Stimulated activated CD4-positive, alpha-beta T cell treated with anti-CD3 and anti-CD28 coated beads, Interleukin-15, amount 100 ng/mL, for 48 hours (primary cell): ENCODE measurements at regions not wholly inside any gene's neighbourhood (a gene's known extent, or its start where the extent isn't known, plus 50 kb on each side); places are given as distances from the start of the nearest gene placed in this dataset.

Experiments used
- DNase-seq, 2 donors: peaks; one replicate each; pipeline ENCODE4 v3.0.0-alpha.2; 2020; ENCODE audit warnings: low read depth in 2 of 2

GRCh38 chr1:218582646-218583045 is 237.5 kb downstream of the TGFB2 start:
- no peak for DNase-seq

DNA sequence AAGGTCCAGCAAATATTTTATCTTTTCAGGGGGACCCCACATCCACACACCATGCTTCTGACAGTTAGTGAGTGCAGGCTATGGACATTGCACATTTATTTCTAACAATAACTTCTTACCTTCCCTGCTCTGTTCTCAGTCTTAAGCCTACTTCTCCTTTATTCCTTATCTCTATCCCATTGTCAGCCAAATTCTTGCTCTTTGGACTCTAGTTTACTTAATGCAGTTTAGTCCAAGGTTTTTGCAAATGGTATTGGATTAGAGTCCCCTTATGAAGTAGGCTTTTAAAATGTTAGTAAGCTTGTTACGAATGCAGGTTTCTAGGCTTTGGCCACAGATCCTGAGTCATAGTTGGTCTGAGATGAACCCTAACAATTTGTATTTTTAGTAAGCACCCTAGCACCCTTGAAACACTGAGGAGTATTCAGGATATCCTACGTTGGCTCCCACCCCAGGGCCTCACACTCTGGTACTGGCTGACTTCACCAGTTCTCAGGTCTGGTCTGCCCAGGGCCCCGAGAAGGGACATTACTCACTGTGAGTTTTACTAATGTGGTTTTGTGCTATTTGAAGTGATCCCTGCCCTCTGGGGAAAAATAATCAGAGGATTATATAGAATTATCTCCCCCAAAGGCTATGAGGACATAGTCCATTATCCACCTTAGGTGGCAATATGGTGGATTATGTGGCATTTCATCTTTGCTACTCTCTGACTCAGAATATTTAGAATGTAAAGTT is 239.5 kb downstream of the TGFB2 start:
- no peak for DNase-seq

- no peak for DNase-seq
Observed at GRCh38 chr1:218585511-218586184, 240.5 kb downstream of the TGFB2 start.

GRCh38 chr1:218587900-218588299 is 242.8 kb downstream of the TGFB2 start:
- no peak for DNase-seq

DNA sequence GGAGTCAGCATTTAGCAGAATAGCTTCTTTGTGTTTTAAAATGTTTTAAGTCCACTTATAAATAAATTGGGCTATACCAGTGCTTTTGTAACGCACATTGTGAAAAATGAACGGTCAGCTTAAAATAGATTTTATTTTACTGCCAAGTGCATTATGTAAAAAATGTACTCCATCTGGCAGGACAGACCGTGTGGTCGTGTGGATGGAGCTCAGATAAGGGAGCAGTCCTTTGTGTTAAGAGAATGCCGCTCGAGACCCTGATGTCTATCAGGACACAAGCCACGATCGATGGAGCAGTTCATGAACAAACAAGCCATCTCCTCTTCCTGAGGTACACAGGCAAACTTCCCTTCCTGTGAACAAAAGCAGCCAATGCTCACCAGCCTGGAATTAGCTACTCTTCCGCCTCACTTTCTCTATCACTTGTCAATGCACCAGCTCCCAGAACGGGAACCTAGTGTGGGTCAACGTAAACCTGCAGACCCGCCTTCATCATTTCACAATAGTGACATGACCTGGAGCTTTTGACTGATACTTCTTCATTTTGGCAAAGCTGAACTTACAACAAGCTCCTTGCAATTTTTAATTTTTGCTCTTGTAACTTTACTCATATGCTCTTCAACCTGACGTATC is 243.5 kb downstream of the TGFB2 start:
- DNase-seq: no peak

DNA sequence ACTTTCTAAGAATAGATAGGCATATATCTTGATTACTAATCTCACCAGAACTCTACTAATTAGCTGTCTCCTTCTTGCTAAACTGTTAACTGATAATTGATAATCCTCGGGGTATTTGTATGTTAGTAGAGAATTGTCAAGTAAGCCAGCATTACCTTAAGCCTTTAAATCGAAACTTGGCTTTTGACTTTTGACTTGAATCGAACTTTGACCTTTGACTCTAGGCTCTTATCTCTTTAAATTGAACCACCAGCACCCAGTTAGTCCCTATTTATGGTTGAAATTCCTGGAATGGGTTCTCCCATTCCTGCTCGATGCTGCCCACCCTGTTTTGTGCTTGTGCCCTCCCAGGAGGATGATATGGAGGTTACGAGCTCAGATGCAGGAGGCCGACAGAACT is 244.4 kb downstream of the TGFB2 start:
- DNase-seq: no peak

- DNase-seq: no peak
Observed at GRCh38 chr1:218591966-218592365, 246.8 kb downstream of the TGFB2 start.

GRCh38 chr1:218592688-218593087 is 247.6 kb downstream of the TGFB2 start:
- DNase-seq: no peak

- no peak for DNase-seq
Observed at GRCh38 chr1:218600968-218601367, 255.8 kb downstream of the TGFB2 start.

- no peak for DNase-seq
Observed at GRCh38 chr1:218604217-218604616, 259.1 kb downstream of the TGFB2 start.

- DNase-seq: no peak
Observed at GRCh38 chr1:218611916-218612585, 266.9 kb downstream of the TGFB2 start.

- DNase-seq: no peak
Observed at GRCh38 chr1:218613105-218613504, 268.0 kb downstream of the TGFB2 start.

DNA sequence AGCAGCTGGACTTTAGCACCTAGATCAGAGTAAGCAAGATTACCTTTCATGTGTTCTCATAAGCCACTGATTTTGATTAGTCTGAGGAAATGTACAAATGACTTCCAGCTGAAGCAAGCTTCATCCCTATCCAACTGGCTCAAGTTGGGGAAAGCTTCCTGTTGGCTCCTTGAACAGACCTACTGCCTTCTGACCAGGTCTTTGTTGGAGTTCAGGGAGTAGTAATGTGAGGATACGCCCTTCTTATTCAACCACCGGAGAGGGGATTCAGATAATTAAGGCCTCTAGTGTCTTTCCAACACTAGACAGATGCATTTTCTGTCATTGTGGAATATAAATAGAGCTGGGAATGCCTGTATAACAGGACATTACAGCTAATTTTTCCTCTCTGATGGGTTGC is 268.9 kb downstream of the TGFB2 start:
- no peak for DNase-seq

GRCh38 chr1:218616681-218617080 is 271.5 kb downstream of the TGFB2 start:
- DNase-seq: no peak

DNA sequence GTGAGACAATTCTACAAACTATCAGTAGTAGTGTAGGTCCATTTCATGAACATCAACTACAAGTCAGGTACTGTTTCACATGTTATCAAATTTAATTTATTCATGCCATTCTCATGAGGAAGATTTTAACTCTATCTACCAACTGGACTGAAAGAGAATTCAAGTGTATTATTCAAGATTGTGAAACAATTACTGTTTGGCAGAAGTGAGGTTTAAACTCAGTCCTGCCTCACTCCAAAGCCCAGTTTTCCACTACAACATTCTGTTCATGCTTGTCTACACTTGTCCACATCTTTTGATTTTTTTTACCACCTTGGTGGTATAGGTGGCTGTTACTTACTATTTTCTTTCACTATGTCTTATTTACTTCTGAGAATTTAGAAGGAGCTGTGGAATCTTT is 272.9 kb downstream of the TGFB2 start:
- DNase-seq: no peak

- no peak for DNase-seq
Observed at GRCh38 chr1:218620956-218621355, 275.8 kb downstream of the TGFB2 start.

DNA sequence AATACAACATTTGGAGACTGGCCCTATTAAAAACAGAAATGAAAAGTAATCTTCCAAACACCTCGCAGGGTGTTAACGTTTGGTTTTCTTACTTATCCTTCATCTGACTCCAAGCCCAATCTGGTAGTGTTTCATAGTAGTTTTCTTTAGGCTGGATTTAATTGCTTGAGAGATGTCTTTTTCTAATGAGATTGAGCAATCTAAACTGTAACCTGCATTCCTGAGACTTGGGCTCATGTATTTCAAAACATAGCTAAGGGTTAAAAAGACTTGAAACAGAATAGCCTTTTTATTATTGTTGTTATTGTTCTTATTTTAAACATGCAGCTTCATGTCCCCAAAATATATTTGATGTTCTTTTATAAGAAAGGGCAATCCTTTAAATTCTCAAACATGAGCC is 278.9 kb downstream of the TGFB2 start:
- no peak for DNase-seq

GRCh38 chr1:218625393-218625792 is 280.3 kb downstream of the TGFB2 start:
- no peak for DNase-seq

DNA sequence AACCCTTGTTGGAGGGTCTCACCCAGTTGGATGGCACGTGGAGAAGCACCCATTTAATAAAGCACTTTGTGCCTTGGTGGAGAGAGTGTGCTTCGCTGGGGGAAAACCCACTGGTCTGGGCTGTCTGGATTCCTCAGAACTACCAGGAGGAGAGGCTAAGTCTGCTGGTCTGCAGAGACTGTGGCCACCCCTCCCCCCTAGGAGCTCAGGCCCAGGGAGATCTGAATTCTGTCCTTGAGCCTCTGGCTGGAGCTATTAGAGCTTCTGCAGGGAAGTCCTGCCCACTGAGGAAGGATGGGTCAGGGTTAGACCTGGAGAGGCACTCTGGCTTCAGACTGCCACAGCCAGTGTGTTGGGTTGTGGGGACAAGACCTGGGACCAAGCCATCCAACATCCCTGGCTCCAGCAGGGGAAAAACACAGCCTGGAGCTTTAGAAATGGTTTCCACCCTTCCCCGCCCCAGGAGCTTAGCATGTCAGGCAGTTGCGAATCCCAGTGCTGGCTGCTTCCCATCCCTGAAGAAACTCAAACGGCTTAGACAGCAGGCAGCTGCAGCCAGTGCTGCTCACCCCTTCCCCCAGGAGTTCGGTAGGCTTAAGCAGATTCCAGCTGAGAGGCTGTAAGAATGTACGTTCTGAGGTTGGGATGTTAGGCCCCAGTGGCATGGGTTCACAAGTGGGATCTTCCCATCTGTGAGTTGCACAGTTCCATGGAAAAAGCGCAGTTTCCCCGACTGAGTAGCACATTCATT is 288.3 kb downstream of the TGFB2 start:
- no peak for DNase-seq

- DNase-seq: no peak
Observed at GRCh38 chr1:218634212-218634611, 289.1 kb downstream of the TGFB2 start.

DNA sequence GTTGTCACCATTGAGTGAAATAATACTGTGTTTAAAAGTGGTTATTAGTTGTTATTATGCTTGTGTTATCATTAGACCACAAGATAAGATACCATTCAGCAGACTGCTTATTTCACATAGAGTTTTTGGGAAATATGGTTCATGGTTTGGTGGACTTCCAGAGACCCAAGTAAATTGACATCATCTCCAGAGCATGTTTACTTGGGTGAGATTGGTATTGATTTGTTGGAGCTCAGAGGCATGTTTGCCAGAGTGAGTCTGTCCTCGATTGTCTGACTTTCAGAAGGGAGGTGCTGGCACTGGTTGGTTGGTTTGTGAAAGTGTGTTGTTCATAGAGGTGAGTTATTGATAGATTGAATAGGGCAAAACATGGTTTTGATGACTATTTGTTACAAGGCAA is 291.4 kb downstream of the TGFB2 start:
- DNase-seq: no peak

DNA sequence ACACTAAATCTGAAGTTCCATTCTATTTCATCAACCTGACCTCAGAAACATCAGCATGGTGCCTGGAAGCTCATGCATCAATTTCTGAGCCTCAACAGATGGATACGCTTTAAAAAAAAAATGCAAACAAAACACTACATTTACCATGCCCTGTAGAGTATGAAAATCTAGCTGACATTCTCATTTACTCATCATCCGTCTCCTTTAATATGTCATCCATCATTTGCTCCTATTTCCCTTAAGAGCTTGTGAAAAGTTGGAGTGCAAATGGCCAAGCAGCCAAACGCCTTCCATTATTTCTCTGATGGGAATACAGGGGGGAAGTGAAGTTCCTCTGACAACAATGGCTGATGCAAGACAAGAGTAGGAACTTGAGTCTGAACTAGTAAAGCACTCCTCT is 295.0 kb downstream of the TGFB2 start:
- no peak for DNase-seq
